ENCODE measurements at regions not wholly inside any gene's neighbourhood (a gene's known extent, or its start where the extent isn't known, plus 50 kb on each side); places are given as distances from the start of the nearest gene placed in this dataset.
A peak's percentile ranks its signal among the peaks of the same experiment; 100 is the strongest.

- Mint-ChIP-seq H3K36me3 (ENCODE audit: unreplicated experiment) (no peaks in the 10 kb centered on the region), H3K4me1 (ENCODE audit: unreplicated experiment) (peaks cover 45% of the 10 kb centered on the region), H3K9me3 (ENCODE audit: unreplicated experiment) (peaks cover 3% of the 10 kb centered on the region), H3K27ac (ENCODE audit: unreplicated experiment) (peak overlapping the region; percentile 16), H3K27me3 (ENCODE audit: unreplicated experiment) (no peaks in the 10 kb centered on the region), H3K4me3 (ENCODE audit: unreplicated experiment) (no peak overlapping the region)
- no peak for DNase-seq (ENCODE audit: extremely low spot score, unreplicated experiment)
- TF ChIP-seq, protein P1, sequence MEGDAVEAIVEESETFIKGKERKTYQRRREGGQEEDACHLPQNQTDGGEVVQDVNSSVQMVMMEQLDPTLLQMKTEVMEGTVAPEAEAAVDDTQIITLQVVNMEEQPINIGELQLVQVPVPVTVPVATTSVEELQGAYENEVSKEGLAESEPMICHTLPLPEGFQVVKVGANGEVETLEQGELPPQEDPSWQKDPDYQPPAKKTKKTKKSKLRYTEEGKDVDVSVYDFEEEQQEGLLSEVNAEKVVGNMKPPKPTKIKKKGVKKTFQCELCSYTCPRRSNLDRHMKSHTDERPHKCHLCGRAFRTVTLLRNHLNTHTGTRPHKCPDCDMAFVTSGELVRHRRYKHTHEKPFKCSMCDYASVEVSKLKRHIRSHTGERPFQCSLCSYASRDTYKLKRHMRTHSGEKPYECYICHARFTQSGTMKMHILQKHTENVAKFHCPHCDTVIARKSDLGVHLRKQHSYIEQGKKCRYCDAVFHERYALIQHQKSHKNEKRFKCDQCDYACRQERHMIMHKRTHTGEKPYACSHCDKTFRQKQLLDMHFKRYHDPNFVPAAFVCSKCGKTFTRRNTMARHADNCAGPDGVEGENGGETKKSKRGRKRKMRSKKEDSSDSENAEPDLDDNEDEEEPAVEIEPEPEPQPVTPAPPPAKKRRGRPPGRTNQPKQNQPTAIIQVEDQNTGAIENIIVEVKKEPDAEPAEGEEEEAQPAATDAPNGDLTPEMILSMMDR (IDR thresholded peaks at IDR 0.05) = no peak
Measured at GRCh38 chr13:44810061-44810840, 179.0 kb downstream of the NUFIP1 start.

DNA sequence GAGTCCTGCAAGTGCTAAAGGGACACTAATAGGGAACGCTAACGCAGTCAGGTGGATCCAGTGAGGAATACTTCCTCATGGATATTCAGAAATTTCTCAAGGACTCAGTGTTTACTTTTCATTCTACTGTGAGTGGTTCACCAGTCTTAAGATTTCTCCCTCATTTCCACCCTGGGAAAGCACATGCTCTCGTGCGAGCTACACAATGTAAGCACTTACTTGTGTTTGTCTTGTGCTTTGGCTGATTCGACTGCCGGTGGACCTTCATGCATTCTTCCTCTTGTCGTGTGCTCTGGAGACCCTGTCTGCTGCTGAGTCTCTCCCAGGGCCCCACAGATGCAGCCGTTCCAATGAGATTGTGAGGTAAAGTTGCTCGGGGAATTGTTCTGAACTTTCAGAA lies 180.1 kb downstream of the NUFIP1 start:
- H3K4me1 Mint-ChIP-seq (ENCODE audit: unreplicated experiment) = peaks cover 38% of the 10 kb centered on the region
- TF ChIP-seq, protein P1 (IDR thresholded peaks at IDR 0.05) = no peak
- H3K27me3 Mint-ChIP-seq (ENCODE audit: unreplicated experiment) = no peaks in the 10 kb centered on the region
- DNase-seq (ENCODE audit: extremely low spot score, unreplicated experiment) = no peak
- H3K36me3 Mint-ChIP-seq (ENCODE audit: unreplicated experiment) = no peaks in the 10 kb centered on the region
- peaks cover 3% of the 10 kb centered on the region for H3K9me3 Mint-ChIP-seq (ENCODE audit: unreplicated experiment)
- no peak overlapping the region for H3K27ac Mint-ChIP-seq (ENCODE audit: unreplicated experiment)
- no peak overlapping the region for H3K4me3 Mint-ChIP-seq (ENCODE audit: unreplicated experiment)

GRCh38 chr13:44808185-44808584 lies 181.1 kb downstream of the NUFIP1 start:
- no peaks in the 10 kb centered on the region for H3K36me3 Mint-ChIP-seq (ENCODE audit: unreplicated experiment)
- no peaks in the 10 kb centered on the region for H3K27me3 Mint-ChIP-seq (ENCODE audit: unreplicated experiment)
- no peak for DNase-seq (ENCODE audit: extremely low spot score, unreplicated experiment)
- no peaks in the 10 kb centered on the region for H3K9me3 Mint-ChIP-seq (ENCODE audit: unreplicated experiment)
- H3K4me1 Mint-ChIP-seq (ENCODE audit: unreplicated experiment) = peaks cover 29% of the 10 kb centered on the region
- H3K4me3 Mint-ChIP-seq (ENCODE audit: unreplicated experiment) = no peak overlapping the region
- TF ChIP-seq, protein P1 (IDR thresholded peaks at IDR 0.05) = no peak
- no peak overlapping the region for H3K27ac Mint-ChIP-seq (ENCODE audit: unreplicated experiment)

DNA sequence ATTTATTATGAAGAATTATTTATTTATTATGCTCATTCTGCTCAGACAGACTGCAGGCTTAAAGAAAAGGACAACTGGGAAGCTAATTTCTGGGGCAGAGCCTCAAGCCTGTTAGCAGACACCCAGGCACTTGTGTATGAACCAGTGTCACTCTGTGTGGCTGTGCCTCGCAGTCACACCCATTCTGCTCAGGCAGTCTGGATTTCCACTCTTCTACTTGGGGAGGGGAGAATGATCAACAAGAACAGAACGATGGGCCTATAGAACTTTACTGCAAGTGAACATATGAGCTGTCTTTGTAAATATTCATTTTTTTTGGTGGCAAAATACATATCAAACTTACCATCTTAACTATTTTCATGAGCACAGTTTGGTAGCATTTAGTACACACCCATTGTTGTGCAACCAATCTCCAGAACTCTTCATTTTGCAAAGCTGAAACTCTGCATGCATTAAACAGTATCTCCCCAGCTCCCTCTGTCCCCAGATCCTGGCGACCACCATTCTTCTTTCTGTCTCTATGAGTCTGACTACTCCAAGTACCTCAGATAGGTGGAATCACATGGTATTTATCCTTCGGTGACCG lies 181.7 kb downstream of the NUFIP1 start:
- DNase-seq (ENCODE audit: extremely low spot score, unreplicated experiment) = no peak
- Mint-ChIP-seq H3K27me3 (ENCODE audit: unreplicated experiment) (no peaks in the 10 kb centered on the region), H3K4me3 (ENCODE audit: unreplicated experiment) (no peak overlapping the region), H3K36me3 (ENCODE audit: unreplicated experiment) (no peaks in the 10 kb centered on the region), H3K9me3 (ENCODE audit: unreplicated experiment) (no peaks in the 10 kb centered on the region), H3K27ac (ENCODE audit: unreplicated experiment) (no peak overlapping the region), H3K4me1 (ENCODE audit: unreplicated experiment) (peaks cover 23% of the 10 kb centered on the region)
- TF ChIP-seq, protein P1 (IDR thresholded peaks at IDR 0.05) = no peak

- no peaks in the 10 kb centered on the region for H3K27me3 Mint-ChIP-seq (ENCODE audit: unreplicated experiment)
- no peaks in the 10 kb centered on the region for H3K36me3 Mint-ChIP-seq (ENCODE audit: unreplicated experiment)
- H3K9me3 Mint-ChIP-seq (ENCODE audit: unreplicated experiment) = no peaks in the 10 kb centered on the region
- DNase-seq (ENCODE audit: extremely low spot score, unreplicated experiment) = no peak
- H3K27ac Mint-ChIP-seq (ENCODE audit: unreplicated experiment) = no peak overlapping the region
- no peak overlapping the region for H3K4me3 Mint-ChIP-seq (ENCODE audit: unreplicated experiment)
- H3K4me1 Mint-ChIP-seq (ENCODE audit: unreplicated experiment) = peaks cover 25% of the 10 kb centered on the region
- TF ChIP-seq, protein P1 (IDR thresholded peaks at IDR 0.05) = no peak
Measured at GRCh38 chr13:44806826-44807225, 182.4 kb downstream of the NUFIP1 start.

All from osteocyte (in vitro differentiated cells).